IMR-90 (cell line): ENCODE measurements at regions not wholly inside any gene's neighbourhood (a gene's known extent, or its start where the extent isn't known, plus 50 kb on each side); places are given as distances from the start of the nearest gene placed in this dataset.

Source experiments
- ATAC-seq: fragments of 200-7000 bp; cut with Tn5 transposase; 2 replicates; pipeline ENCODE4 v1.9.1; 2020; ENCODE audit warnings: low read depth, mild to moderate bottlenecking, moderate library complexity
- BruUV-seq: library from RNA; stranded (reverse); fragments of 400-500 nt; replicated peaks from 2 replicates; lab custom pipeline; 2021; lab: Mats Ljungman, UMichigan
- CTCF ChIA-PET: fragments of 300-600 bp; formaldehyde crosslinking; extraction: SDS; loops from one replicate; lab custom pipeline; 2021; ENCODE audit warnings: antibody characterized with exemption; lab: Yijun Ruan, JAX
- POLR2A ChIA-PET: fragments of 300-600 bp; sonication (Branson Sonifier 250); formaldehyde crosslinking; loops from one replicate; lab custom pipeline; 2022; ENCODE audit warnings: antibody characterized with exemption; ENCODE audit not compliant: unreplicated experiment; lab: Charles Lee
- DNase-seq: peaks from one replicate; pipeline ENCODE4 v3.0.0; 2013
- H2AFZ ChIP-seq: replicated peaks from 2 replicates; pipeline ENCODE3; 2013; ENCODE audit warnings: low read length, mild to moderate bottlenecking; ENCODE audit not compliant: poor library complexity
- H2AK5ac ChIP-seq: 2 replicates; pipeline ENCODE4 v1.6.1; 2013; ENCODE audit warnings: low read depth, low read length, inconsistent platforms
- H2AK9ac ChIP-seq: replicated peaks from 2 replicates; pipeline ENCODE3; 2013; ENCODE audit warnings: mild to moderate bottlenecking, low read depth, low read length, moderate library complexity; ENCODE audit not compliant: poor library complexity
- H2BK120ac ChIP-seq: 2 replicates; pipeline ENCODE4 v1.6.1; 2013; ENCODE audit warnings: low read depth, low read length, inconsistent platforms
- H2BK15ac ChIP-seq: 3 replicates; pipeline ENCODE4 v1.6.1; 2013; ENCODE audit warnings: low read depth, low read length, inconsistent platforms
- H2BK20ac ChIP-seq: 2 replicates; pipeline ENCODE4 v1.6.1; 2013; ENCODE audit warnings: low read depth, mild to moderate bottlenecking, inconsistent platforms, low read length, moderate library complexity
- H2BK5ac ChIP-seq: 2 replicates; pipeline ENCODE4 v1.6.1; 2013; ENCODE audit warnings: mild to moderate bottlenecking, low read depth, low read length, inconsistent platforms; ENCODE audit not compliant: poor library complexity, severe bottlenecking
- H3K14ac ChIP-seq: replicated peaks from 2 replicates; pipeline ENCODE4 v1.6.1; 2013; ENCODE audit warnings: low read depth, low read length, inconsistent platforms
- H3K18ac ChIP-seq: 2 replicates; pipeline ENCODE4 v1.6.1; 2013; ENCODE audit warnings: low read depth, low read length, control low read depth
- H3K23ac ChIP-seq: 2 replicates; pipeline ENCODE4 v1.6.1; 2013; ENCODE audit warnings: low read depth, low read length, inconsistent platforms
- H3K27ac ChIP-seq: 2 replicates; pipeline ENCODE4 v1.5.1; 2013; ENCODE audit warnings: mild to moderate bottlenecking, control low read depth, low read length; ENCODE audit not compliant: insufficient read depth
- H3K27me3 ChIP-seq: 2 replicates; pipeline ENCODE4 v1.6.1; 2013; ENCODE audit warnings: low read length; ENCODE audit not compliant: control insufficient read depth, insufficient read depth
- H3K36me3 ChIP-seq: 2 replicates; pipeline ENCODE4 v1.6.1; 2013; ENCODE audit warnings: low read length, mixed read lengths; ENCODE audit not compliant: control insufficient read depth, insufficient read depth
- H3K4ac ChIP-seq: 2 replicates; pipeline ENCODE4 v1.6.1; 2013; ENCODE audit warnings: low read depth, low read length, inconsistent platforms
- H3K4me1 ChIP-seq: 2 replicates; pipeline ENCODE4 v1.6.1; 2013; ENCODE audit warnings: low read length, mixed read lengths; ENCODE audit not compliant: control insufficient read depth, insufficient read depth
- H3K4me2 ChIP-seq: 2 replicates; pipeline ENCODE4 v1.6.1; 2013; ENCODE audit warnings: low read depth, mild to moderate bottlenecking, control low read depth, low read length, moderate library complexity
- H3K4me3 ChIP-seq: 2 replicates; pipeline ENCODE4 v1.5.1; 2013; ENCODE audit warnings: low read depth, mild to moderate bottlenecking, control low read depth, low read length, moderate library complexity; ENCODE audit not compliant: insufficient read depth
- H3K56ac ChIP-seq: 2 replicates; pipeline ENCODE4 v1.6.1; 2013; ENCODE audit warnings: low read length, inconsistent platforms; ENCODE audit not compliant: insufficient read depth; ENCODE audit errors: extremely low read depth
- H3K79me1 ChIP-seq, 2 experiments: 2 replicates each; pipeline ENCODE4 v1.6.1; 2013; ENCODE audit warnings: low read length in 2 of 2, inconsistent platforms in 1 of 2, low read depth in 1 of 2
- H3K9ac ChIP-seq: 2 replicates; pipeline ENCODE4 v1.6.1; 2013; ENCODE audit warnings: low read depth, low read length, control low read depth
- H3K9me1 ChIP-seq: 2 replicates; pipeline ENCODE4 v1.6.1; 2013; ENCODE audit warnings: low read length, inconsistent platforms; ENCODE audit not compliant: insufficient read depth
- H3K9me3 ChIP-seq: 2 replicates; pipeline ENCODE4 v1.6.1; 2013; ENCODE audit warnings: low read length; ENCODE audit not compliant: control insufficient read depth, insufficient read depth
- H4K20me1 ChIP-seq: 2 replicates; pipeline ENCODE4 v1.6.1; 2013; ENCODE audit warnings: low read length, inconsistent platforms; ENCODE audit not compliant: insufficient read depth
- H4K5ac ChIP-seq: 2 replicates; pipeline ENCODE4 v1.6.1; 2013; ENCODE audit warnings: mild to moderate bottlenecking, low read depth, low read length, control low read depth
- H4K8ac ChIP-seq, 2 experiments: 2 replicates each; pipeline ENCODE4 v1.6.1; 2013; ENCODE audit warnings: low read depth in 2 of 2, low read length in 2 of 2, control low read depth in 1 of 2, inconsistent platforms in 1 of 2
- H4K91ac ChIP-seq: 2 replicates; pipeline ENCODE4 v1.6.1; 2013; ENCODE audit warnings: low read depth, low read length, inconsistent platforms; ENCODE audit not compliant: insufficient read depth
- CHD1 ChIP-seq: IDR thresholded peaks from 2 replicates; pipeline ENCODE4 v1.6.1; 2012; ENCODE audit warnings: low read depth, low read length, improper control_type of control experiment
- CTCF ChIP-seq: conservative IDR thresholded peaks from 2 replicates; pipeline ENCODE4 v1.5.1; 2012; ENCODE audit warnings: mild to moderate bottlenecking, low read depth, low read length, improper control_type of control experiment
- FOS ChIP-seq: fragments of 150-350 bp; IDR thresholded peaks from 2 replicates; pipeline ENCODE4 v1.6.1; 2016; ENCODE audit warnings: low read depth, low read length
- MAFK ChIP-seq: IDR thresholded peaks from 2 replicates; pipeline ENCODE4 v1.6.1; 2012; ENCODE audit warnings: low read depth, low read length, improper control_type of control experiment
- MAZ ChIP-seq: IDR thresholded peaks from 2 replicates; pipeline ENCODE4 v1.6.1; 2012; ENCODE audit warnings: low read depth, mild to moderate bottlenecking, low read length, improper control_type of control experiment, moderate library complexity, borderline replicate concordance
- NFE2L2 ChIP-seq: fragments of 150-350 bp; IDR thresholded peaks from 2 replicates; pipeline ENCODE4 v1.6.1; 2016; ENCODE audit warnings: low read depth, mild to moderate bottlenecking, low read length
- RAD21 ChIP-seq: IDR thresholded peaks from 2 replicates; pipeline ENCODE4 v1.6.1; 2012; ENCODE audit warnings: low read length, improper control_type of control experiment
- SMC3 ChIP-seq: fragments of 150-350 bp; IDR thresholded peaks from 2 replicates; pipeline ENCODE4 v1.6.1; 2016; ENCODE audit warnings: low read depth, mild to moderate bottlenecking, antibody characterized with exemption, low read length, moderate library complexity
- WGBS, 2 experiments: methylation state at CpG; one replicate each; pipeline versions ENCODE4 v1.1.5 to v1.1.7; 2013; ENCODE audit warnings: missing lambda C conversion rate in 2 of 2; ENCODE audit not compliant: insufficient read length in 1 of 2; ENCODE audit errors: extremely low coverage in 2 of 2; 5-methylcytosine and 5-hydroxymethylcytosine counted together
- dilution Hi-C: fragments of 300-500 bp; cut with HindIII; formaldehyde crosslinking; loops from one replicate; pipeline ENCODE4 v1.14.3; 2018; ENCODE audit warnings: low sequenced_read_pairs; ENCODE audit not compliant: unreplicated experiment
- in situ Hi-C: fragments of 300-500 bp; cut with MboI; formaldehyde crosslinking; loops from 3 replicates; pipeline ENCODE4 v1.14.3; 2019; ENCODE audit warnings: low sequenced_read_pairs, inconsistent platforms, mixed read lengths
- intact Hi-C: fragments of 100-400 bp; cut with micrococcal nuclease; formaldehyde crosslinking; loops from 2 replicates; pipeline ENCODE4 v1.10.0; 2022
- TF ChIP-seq, protein P1 (sequence below): fragments of 150-350 bp; IDR thresholded peaks from 2 replicates; pipeline ENCODE4 v1.6.1; 2017; ENCODE audit warnings: mild to moderate bottlenecking, antibody characterized with exemption, low read length, low read depth

- Histone ChIP-seq H4K8ac (no peak overlapping the region), H2AFZ (no peak overlapping the region), H3K36me3 (no peaks in the 10 kb centered on the region), H3K27me3 (no peaks in the 10 kb centered on the region), H2BK5ac (no peak overlapping the region), H3K9ac (no peak overlapping the region), H3K4me1 (peaks cover 4% of the 10 kb centered on the region; the same call in 1 of the 2 replicates), H3K56ac (no peak overlapping the region), H3K23ac (no peak overlapping the region), H4K91ac (no peak overlapping the region), H3K79me1 (no peaks in the 10 kb centered on the region), H3K4ac (no peak overlapping the region), H3K18ac (no peak overlapping the region), H3K14ac (no peak overlapping the region), H2BK15ac (no peak overlapping the region), H4K5ac (no peak overlapping the region; the same call in 1 of the 2 replicates), H2AK9ac (no peak overlapping the region), H3K27ac (no peak overlapping the region), H3K9me1 (no peaks in the 10 kb centered on the region), H4K20me1 (no peaks in the 10 kb centered on the region), H2AK5ac (no peak overlapping the region), H3K4me3 (no peak overlapping the region), H3K9me3 (no peaks in the 10 kb centered on the region), H2BK120ac (no peak overlapping the region), H2BK20ac (no peak overlapping the region), H3K4me2 (no peak overlapping the region)
- POLR2A ChIA-PET: no interaction called here
- dilution Hi-C loops: no loop called here
- in situ Hi-C loops: no loop called here
- BruUV-seq: no TSS peak
- intact Hi-C loops: no loop called here
- 91% methylated on average over 1 of the region's 4 CpGs; no CpG with 5 or more reads in 1 of the 2 experiments for whole genome bisulfite sequencing, 2 experiments
- CTCF ChIA-PET: interaction anchor here (0.7 kb wide), 1 partner anchor 1366 kb away, joined by 5 read pairs; no protein-coding TSS in a partner anchor
- DNase-seq (no peak), ATAC-seq (no peak)
- TF ChIP-seq FOS: no peak
- TF ChIP-seq NFE2L2: no peak
- TF ChIP-seq CTCF: no peak
- no peak for TF ChIP-seq MAZ
- TF ChIP-seq, protein P1, sequence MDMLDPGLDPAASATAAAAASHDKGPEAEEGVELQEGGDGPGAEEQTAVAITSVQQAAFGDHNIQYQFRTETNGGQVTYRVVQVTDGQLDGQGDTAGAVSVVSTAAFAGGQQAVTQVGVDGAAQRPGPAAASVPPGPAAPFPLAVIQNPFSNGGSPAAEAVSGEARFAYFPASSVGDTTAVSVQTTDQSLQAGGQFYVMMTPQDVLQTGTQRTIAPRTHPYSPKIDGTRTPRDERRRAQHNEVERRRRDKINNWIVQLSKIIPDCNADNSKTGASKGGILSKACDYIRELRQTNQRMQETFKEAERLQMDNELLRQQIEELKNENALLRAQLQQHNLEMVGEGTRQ: no peak
- TF ChIP-seq CHD1: no peak
- no peak for TF ChIP-seq MAFK
- TF ChIP-seq SMC3: no peak
- TF ChIP-seq RAD21: no peak
Measured at GRCh38 chr7:41835976-41836530, 133.2 kb upstream of the INHBA start.
